Upper lobe of right lung (tissue), 1 donor: ENCODE measurements at regions not wholly inside any gene's neighbourhood (a gene's known extent, or its start where the extent isn't known, plus 50 kb on each side); places are given as distances from the start of the nearest gene placed in this dataset.
"Not testable (repeated sequence)": the region's sequence is repeated elsewhere in the genome, so short reads cannot be mapped to it uniquely, and the experiment has no call there.

Source experiments
- ATAC-seq: fragments of 200-7000 bp; cut with Tn5 transposase; one replicate; pipeline ENCODE4 v1.9.1; 2020; ENCODE audit warnings: mild to moderate bottlenecking, moderate library complexity
- DNase-seq: peaks from one replicate; pipeline ENCODE4 v3.0.0-alpha.2; 2020
- H3K27ac ChIP-seq: fragments of 200-600 bp; one replicate; pipeline ENCODE4 v1.8.0; 2022
- H3K27me3 ChIP-seq: fragments of 200-600 bp; one replicate; pipeline ENCODE4 v1.8.0; 2022; ENCODE audit warnings: mild to moderate bottlenecking
- H3K36me3 ChIP-seq: fragments of 200-600 bp; one replicate; pipeline ENCODE4 v1.8.0; 2022
- H3K4me1 ChIP-seq: fragments of 200-600 bp; one replicate; pipeline ENCODE4 v1.8.0; 2022
- H3K4me3 ChIP-seq: fragments of 200-600 bp; one replicate; pipeline ENCODE4 v1.8.0; 2022; ENCODE audit warnings: mild to moderate bottlenecking
- H3K9me3 ChIP-seq: fragments of 200-600 bp; one replicate; pipeline ENCODE4 v1.8.0; 2022
- intact Hi-C: fragments of 100-400 bp; cut with DNase I; formaldehyde crosslinking; loops from one replicate; pipeline ENCODE4 v1.11.0; 2022
- TF ChIP-seq, protein P1 (sequence below): fragments of 200-600 bp; IDR thresholded peaks from one replicate; pipeline ENCODE4 v1.8.0; 2022; ENCODE audit warnings: antibody characterized with exemption
- donor health status: DM: no; HTN: yes; CAD: no; lungs with severe emphysema.

- Histone ChIP-seq H3K4me3 (no peak overlapping the region), H3K9me3 (no peaks in the 10 kb centered on the region), H3K27ac (no peak overlapping the region), H3K27me3 (no peaks in the 10 kb centered on the region), H3K4me1 (no peaks in the 10 kb centered on the region), H3K36me3 (peaks cover 31% of the 10 kb centered on the region)
- TF ChIP-seq, protein P1, sequence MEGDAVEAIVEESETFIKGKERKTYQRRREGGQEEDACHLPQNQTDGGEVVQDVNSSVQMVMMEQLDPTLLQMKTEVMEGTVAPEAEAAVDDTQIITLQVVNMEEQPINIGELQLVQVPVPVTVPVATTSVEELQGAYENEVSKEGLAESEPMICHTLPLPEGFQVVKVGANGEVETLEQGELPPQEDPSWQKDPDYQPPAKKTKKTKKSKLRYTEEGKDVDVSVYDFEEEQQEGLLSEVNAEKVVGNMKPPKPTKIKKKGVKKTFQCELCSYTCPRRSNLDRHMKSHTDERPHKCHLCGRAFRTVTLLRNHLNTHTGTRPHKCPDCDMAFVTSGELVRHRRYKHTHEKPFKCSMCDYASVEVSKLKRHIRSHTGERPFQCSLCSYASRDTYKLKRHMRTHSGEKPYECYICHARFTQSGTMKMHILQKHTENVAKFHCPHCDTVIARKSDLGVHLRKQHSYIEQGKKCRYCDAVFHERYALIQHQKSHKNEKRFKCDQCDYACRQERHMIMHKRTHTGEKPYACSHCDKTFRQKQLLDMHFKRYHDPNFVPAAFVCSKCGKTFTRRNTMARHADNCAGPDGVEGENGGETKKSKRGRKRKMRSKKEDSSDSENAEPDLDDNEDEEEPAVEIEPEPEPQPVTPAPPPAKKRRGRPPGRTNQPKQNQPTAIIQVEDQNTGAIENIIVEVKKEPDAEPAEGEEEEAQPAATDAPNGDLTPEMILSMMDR = no peak
- no peak for ATAC-seq
- intact Hi-C loops = no loop called here
- DNase-seq = no peak
These were observed 77.1 kb upstream of the ANKS1B start for GRCh38 chr12:100061814-100062213.

DNA sequence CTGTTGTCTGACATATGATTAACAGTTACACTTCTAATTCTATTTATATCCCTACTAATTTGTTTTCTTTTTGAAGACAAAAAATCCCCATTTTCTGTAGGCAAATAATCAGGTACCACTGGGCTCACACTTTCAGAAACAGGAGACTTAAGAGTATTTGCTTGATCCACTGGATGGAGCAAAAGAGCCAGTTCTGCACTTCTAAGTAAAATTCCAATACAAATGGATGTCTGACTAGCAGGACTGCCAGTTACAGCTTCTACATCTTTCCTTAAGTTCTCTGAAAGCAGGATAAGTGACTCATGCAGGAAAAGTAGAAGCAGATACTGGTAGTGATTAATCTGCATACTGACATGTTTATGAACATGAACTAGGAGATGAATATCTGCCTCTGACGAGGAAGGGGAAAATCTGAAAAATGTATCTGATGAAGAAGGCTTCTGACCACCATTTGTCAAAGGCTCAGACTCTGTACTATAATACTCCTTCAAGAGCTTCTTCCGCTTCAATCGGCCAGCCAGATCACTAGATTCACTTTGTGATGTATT is 73.8 kb upstream of the ANKS1B start:
- Histone ChIP-seq H3K36me3 (peaks cover 53% of the 10 kb centered on the region), H3K4me1 (no peaks in the 10 kb centered on the region), H3K9me3 (no peaks in the 10 kb centered on the region), H3K27ac (no peak overlapping the region), H3K27me3 (no peaks in the 10 kb centered on the region), H3K4me3 (no peak overlapping the region)
- TF ChIP-seq, protein P1 = no peak
- DNase-seq (no peak), ATAC-seq (no peak)
- intact Hi-C loops = no loop called here

- ATAC-seq, H3K27me3 ChIP-seq, intact Hi-C loops, H3K9me3 ChIP-seq, H3K27ac ChIP-seq, H3K4me3 ChIP-seq, DNase-seq, H3K4me1 ChIP-seq: not testable (repeated sequence)
- peaks cover 52% of the 10 kb centered on the region for H3K36me3 ChIP-seq
These were observed 61.5 kb upstream of the ANKS1B start for GRCh38 chr12:100046202-100046601.

DNA sequence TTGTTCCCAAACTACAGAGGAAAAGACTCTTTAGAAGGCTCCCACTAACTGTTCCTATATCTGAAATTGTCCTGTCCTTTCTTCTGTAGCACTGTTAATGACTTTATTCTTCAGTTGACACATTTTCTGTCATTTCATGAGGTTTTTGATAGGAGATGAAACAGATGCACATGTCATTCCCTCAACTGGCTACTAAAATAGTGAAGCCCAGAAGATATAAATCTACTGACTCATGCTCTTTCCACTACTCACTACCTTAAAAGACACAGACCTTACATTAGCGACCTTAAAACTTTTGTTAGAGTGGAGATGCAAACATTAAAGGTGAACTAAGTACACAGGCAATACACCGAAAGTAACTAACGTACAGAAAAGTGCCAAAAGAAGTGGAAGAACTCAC is 59.5 kb upstream of the ANKS1B start:
- Histone ChIP-seq H3K36me3 (peaks cover 39% of the 10 kb centered on the region), H3K27ac (no peak overlapping the region), H3K9me3 (no peaks in the 10 kb centered on the region), H3K27me3 (no peaks in the 10 kb centered on the region), H3K4me3 (no peak overlapping the region), H3K4me1 (no peaks in the 10 kb centered on the region)
- TF ChIP-seq, protein P1 = no peak
- intact Hi-C loops = no loop called here
- no peak for DNase-seq
- no peak for ATAC-seq

- Histone ChIP-seq H3K4me1 (no peaks in the 10 kb centered on the region), H3K27me3 (no peaks in the 10 kb centered on the region), H3K9me3 (no peaks in the 10 kb centered on the region), H3K4me3 (no peak overlapping the region), H3K27ac (no peak overlapping the region), H3K36me3 (peaks cover 39% of the 10 kb centered on the region)
- DNase-seq (no peak), ATAC-seq (no peak)
- TF ChIP-seq, protein P1 = no peak
- intact Hi-C loops = no loop called here
These were observed 58.9 kb upstream of the ANKS1B start for GRCh38 chr12:100043631-100044030.
